Lung (tissue), 11 donors: ENCODE measurements at regions not wholly inside any gene's neighbourhood (a gene's known extent, or its start where the extent isn't known, plus 50 kb on each side); places are given as distances from the start of the nearest gene placed in this dataset.

Experiments
- ATAC-seq: fragments of 200-7000 bp; cut with Tn5 transposase; one replicate; pipeline ENCODE4 v1.9.1; 2020; ENCODE audit warnings: moderate number of reproducible peaks; ENCODE audit not compliant: insufficient read depth, low FRiP score
- DNase-seq, 3 donors: peaks; one replicate each; pipeline ENCODE4 v3.0.0-alpha.2; 2013 to 2017
- H3K27ac ChIP-seq, 2 donors: one replicate each; pipeline ENCODE4 v1.5.1; 2013; ENCODE audit warnings: mild to moderate bottlenecking in 2 of 2, moderate library complexity in 2 of 2, control low read depth in 1 of 2, inconsistent platforms in 1 of 2, low read depth in 1 of 2, low read length in 1 of 2
- H3K27me3 ChIP-seq, 3 donors: one replicate each; pipeline ENCODE4 v1.5.1; 2013; ENCODE audit warnings: low read length in 2 of 3; ENCODE audit not compliant: control insufficient read depth in 3 of 3, insufficient read depth in 3 of 3
- H3K36me3 ChIP-seq, 4 donors: one replicate each; pipeline ENCODE4 v1.5.1; 2013; ENCODE audit warnings: low read length in 4 of 4, mild to moderate bottlenecking in 1 of 4, moderate library complexity in 1 of 4; ENCODE audit not compliant: control insufficient read depth in 4 of 4, insufficient read depth in 4 of 4
- H3K4me1 ChIP-seq, 5 donors: one replicate each; pipeline ENCODE4 v1.5.1; 2013; ENCODE audit warnings: low read length in 5 of 5, mild to moderate bottlenecking in 2 of 5, moderate library complexity in 1 of 5; ENCODE audit not compliant: control insufficient read depth in 5 of 5, insufficient read depth in 5 of 5
- H3K4me3 ChIP-seq: one replicate; pipeline ENCODE4 v1.5.1; 2013; ENCODE audit warnings: mild to moderate bottlenecking, control low read depth, moderate library complexity
- H3K9ac ChIP-seq, 2 donors: one replicate each; pipeline ENCODE4 v1.5.1; 2013; ENCODE audit warnings: low read length in 2 of 2, control low read depth in 1 of 2; ENCODE audit not compliant: insufficient read depth in 1 of 2
- H3K9me3 ChIP-seq, 4 donors: one replicate each; pipeline ENCODE4 v1.5.1; 2013; ENCODE audit warnings: low read length in 3 of 4, mild to moderate bottlenecking in 1 of 4, moderate library complexity in 1 of 4; ENCODE audit not compliant: control insufficient read depth in 4 of 4, insufficient read depth in 3 of 4
- CTCF ChIP-seq: IDR thresholded peaks from 2 replicates; pipeline ENCODE4 v1.5.1; 2012; ENCODE audit warnings: mild to moderate bottlenecking; ENCODE audit errors: control extremely low read depth, extremely low read depth
- WGBS, 2 donors: extraction: QIAGEN DNeasy Blood & Tissue Kit; methylation state at CpG; one replicate each; pipeline ENCODE4 v1.1.7; 2013; 5-methylcytosine and 5-hydroxymethylcytosine counted together
- donor health status: control.
- donor health status: control.
- donor health status: Bipolar disorder and iron deficiency.
- donor health status: healthy.
- donor health status: DM: yes; HTN: yes; CAD: no.

GRCh38 chr4:166312166-166312565 is 439.1 kb downstream of the TLL1 start:
- Histone ChIP-seq H3K9me3 (no peaks in the 10 kb centered on the region), H3K9ac (no peak overlapping the region), H3K4me3 (no peak overlapping the region), H3K4me1 (no peaks in the 10 kb centered on the region), H3K27ac (no peak overlapping the region), H3K27me3 (no peaks in the 10 kb centered on the region), H3K36me3 (no peaks in the 10 kb centered on the region)
- DNase-seq (no peak), ATAC-seq (no peak)
- TF ChIP-seq CTCF: no peak

- H3K4me1 ChIP-seq: no peaks in the 10 kb centered on the region
- H3K9ac ChIP-seq: no peak overlapping the region
- ATAC-seq (no peak), DNase-seq (no peak)
- no peak for TF ChIP-seq CTCF
- H3K4me3 ChIP-seq: no peak overlapping the region
- no peak overlapping the region for H3K27ac ChIP-seq
- no peaks in the 10 kb centered on the region for H3K36me3 ChIP-seq
- 85 to 86% methylated on average over 1 of the region's 1 CpG for WGBS, 2 donors
- no peaks in the 10 kb centered on the region for H3K27me3 ChIP-seq
- H3K9me3 ChIP-seq: no peaks in the 10 kb centered on the region
Observed at GRCh38 chr4:166314902-166315301, 441.9 kb downstream of the TLL1 start.

GRCh38 chr4:166315721-166316467 is 442.9 kb downstream of the TLL1 start:
- ATAC-seq: no peak
- 91 to 92% methylated on average over 11 of the region's 11 CpGs for WGBS, 2 donors
- H3K9ac ChIP-seq: no peak overlapping the region
- no peaks in the 10 kb centered on the region for H3K4me1 ChIP-seq
- no peaks in the 10 kb centered on the region for H3K27me3 ChIP-seq
- TF ChIP-seq CTCF: no peak
- no peak overlapping the region for H3K4me3 ChIP-seq
- no peaks in the 10 kb centered on the region for H3K36me3 ChIP-seq
- H3K27ac ChIP-seq: no peak overlapping the region
- no peak for DNase-seq
- H3K9me3 ChIP-seq: no peaks in the 10 kb centered on the region
